Gastrocnemius medialis (tissue), 4 donors: ENCODE measurements at regions not wholly inside any gene's neighbourhood (a gene's known extent, or its start where the extent isn't known, plus 50 kb on each side); places are given as distances from the start of the nearest gene placed in this dataset.

ENCODE experiments used
- POLR2A ChIP-seq, 2 donors: fragments of 450-650 bp; IDR thresholded peaks; one replicate each; pipeline ENCODE4 v1.6.1; 2017; ENCODE audit warnings: antibody characterized with exemption in 2 of 2, mild to moderate bottlenecking in 2 of 2, moderate library complexity in 2 of 2
- TF ChIP-seq, protein P1 (sequence below), 5 experiments: fragments of 450-650 bp in 3 of 5; fragments of 200-600 bp in 2 of 5; sonication (generic) in 2 of 5; IDR thresholded peaks in 4 of 5; conservative IDR thresholded peaks in 1 of 5; 1 replicate in 4 of 5; 2 replicates in 1 of 5; pipeline ENCODE4 v1.5.1; 2016 to 2019; ENCODE audit warnings: antibody characterized with exemption in 5 of 5, mild to moderate bottlenecking in 3 of 5, moderate library complexity in 3 of 5

DNA sequence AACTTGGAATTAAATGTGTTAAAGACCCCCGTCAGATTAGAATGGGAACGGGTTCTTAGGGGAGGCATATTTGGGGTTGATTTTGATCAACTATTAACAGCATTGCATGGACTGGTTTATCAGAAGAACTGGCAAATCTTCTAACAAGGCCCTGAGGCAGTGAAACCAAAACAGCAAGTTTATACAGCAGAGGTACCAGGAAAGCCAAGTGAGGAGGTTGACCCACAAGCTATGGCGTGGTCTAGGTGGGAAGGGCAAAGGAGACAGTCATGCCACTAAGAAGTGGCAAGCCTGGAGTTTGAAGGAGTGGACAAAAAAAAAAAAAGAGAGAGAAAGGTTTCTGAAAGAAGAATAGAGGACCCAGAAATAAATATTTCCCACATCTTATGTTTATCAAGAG, 187.0 kb downstream of the MREG start:
- TF ChIP-seq, protein P1, sequence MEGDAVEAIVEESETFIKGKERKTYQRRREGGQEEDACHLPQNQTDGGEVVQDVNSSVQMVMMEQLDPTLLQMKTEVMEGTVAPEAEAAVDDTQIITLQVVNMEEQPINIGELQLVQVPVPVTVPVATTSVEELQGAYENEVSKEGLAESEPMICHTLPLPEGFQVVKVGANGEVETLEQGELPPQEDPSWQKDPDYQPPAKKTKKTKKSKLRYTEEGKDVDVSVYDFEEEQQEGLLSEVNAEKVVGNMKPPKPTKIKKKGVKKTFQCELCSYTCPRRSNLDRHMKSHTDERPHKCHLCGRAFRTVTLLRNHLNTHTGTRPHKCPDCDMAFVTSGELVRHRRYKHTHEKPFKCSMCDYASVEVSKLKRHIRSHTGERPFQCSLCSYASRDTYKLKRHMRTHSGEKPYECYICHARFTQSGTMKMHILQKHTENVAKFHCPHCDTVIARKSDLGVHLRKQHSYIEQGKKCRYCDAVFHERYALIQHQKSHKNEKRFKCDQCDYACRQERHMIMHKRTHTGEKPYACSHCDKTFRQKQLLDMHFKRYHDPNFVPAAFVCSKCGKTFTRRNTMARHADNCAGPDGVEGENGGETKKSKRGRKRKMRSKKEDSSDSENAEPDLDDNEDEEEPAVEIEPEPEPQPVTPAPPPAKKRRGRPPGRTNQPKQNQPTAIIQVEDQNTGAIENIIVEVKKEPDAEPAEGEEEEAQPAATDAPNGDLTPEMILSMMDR (IDR thresholded peaks at IDR 0.05 in 4 of 5, conservative IDR thresholded peaks at IDR 0.05 in 1 of 5): no peak
- TF ChIP-seq POLR2A (IDR thresholded peaks at IDR 0.05): no peak
